NCI-H524 treated with DMSO at 0.1 percent for 48 hours (cell line): ENCODE measurements at regions not wholly inside any gene's neighbourhood (a gene's known extent, or its start where the extent isn't known, plus 50 kb on each side); places are given as distances from the start of the nearest gene placed in this dataset.

Experiments used
- DNase-seq: peaks from one replicate; lab custom pipeline; 2025; lab: John Stamatoyannopoulos, UW

DNA sequence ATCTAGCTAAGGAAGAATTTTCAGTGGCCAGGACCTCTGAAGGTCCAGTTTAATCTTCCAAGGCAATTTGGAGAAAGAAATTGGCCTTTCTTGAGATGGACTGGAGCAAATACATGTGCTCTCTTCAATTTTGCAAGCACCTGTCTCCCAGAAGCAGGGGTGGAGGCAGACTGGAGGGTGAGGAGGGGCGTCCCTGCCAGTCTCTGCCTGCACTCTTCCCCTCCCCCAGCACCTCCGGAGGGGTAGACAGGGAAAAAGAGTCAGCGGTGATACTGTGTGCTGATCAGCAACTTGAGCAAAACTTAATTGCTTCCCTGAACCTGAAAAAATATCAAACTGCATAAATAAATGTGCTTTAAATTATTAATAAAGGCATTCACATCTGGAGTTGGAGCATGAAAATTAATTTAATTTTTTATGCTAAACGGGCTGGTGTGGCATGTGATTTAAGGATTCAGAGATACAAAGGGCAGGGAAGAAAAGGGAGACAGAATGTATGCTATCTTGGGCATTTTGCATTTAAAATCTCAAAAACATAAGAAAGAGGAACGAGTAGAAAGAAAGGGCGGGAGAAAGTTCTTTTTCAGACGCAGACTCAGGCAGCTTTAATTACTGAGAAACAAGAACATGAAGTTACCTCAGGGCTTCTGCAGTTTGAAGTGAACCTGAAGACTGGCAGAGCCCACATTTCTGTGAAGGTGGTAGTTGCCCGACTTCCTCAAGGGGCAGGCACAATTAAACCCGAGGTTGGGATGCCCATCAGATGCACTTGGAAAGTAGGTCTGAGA, 319.7 kb downstream of the UACA start:
- DNase-seq, result no peak

GRCh38 chr15:70442616-70443321, 320.6 kb downstream of the UACA start:
- no peak for DNase-seq

- no peak for DNase-seq
Observed at GRCh38 chr15:70442211-70442610, 321.1 kb downstream of the UACA start.

- no peak for DNase-seq
Observed at GRCh38 chr15:70440416-70441138, 322.8 kb downstream of the UACA start.

- no peak for DNase-seq
Observed at GRCh38 chr15:70439880-70440279, 323.5 kb downstream of the UACA start.

DNA sequence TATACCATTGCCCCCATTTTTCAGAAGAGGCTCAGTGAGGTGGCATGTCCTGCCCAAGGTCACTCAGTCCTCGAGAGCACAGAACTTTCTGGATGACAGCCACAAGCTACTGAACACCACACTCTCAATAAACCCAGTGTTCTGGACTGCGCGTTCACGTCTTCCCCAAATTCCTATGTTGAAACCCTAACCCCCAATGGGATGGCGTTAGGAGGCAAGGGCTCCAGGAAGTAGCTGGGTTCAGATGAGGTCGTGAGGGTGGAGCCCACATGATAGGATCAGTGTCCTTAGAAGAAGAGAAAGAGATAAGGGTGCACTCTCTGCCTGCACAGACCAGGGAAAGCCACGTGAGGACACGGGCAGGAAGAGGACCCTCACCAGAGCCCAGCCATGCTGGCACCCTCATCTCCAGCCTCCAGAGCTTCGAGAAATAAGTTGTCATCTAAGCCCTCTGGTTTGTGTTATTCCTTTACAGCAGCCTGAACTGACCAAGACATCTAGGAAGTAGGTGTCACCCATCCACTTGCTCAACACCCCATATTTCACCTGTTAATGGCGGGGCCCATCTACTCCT, 324.0 kb downstream of the UACA start:
- DNase-seq, result no peak

DNA sequence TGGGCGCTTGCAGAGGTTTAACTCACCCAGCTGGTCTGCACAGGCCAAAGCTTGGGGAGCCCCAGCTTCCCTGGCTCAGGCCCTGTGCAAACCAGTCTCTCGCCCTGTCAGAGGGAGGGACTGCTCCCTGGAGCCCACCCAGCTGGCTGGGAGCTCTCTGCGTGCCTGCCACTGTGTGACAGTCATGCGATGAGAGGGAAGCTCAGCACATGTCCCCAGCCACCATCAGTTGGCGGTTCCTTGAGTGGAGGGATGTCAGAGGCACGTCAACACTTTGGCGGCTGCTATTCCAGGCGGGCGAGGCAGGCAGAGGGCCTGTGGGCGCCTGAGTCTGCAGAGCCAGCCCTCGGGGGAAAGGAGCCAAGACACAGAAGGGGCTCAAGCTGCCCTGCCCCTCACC, 324.6 kb downstream of the UACA start:
- no peak for DNase-seq

DNA sequence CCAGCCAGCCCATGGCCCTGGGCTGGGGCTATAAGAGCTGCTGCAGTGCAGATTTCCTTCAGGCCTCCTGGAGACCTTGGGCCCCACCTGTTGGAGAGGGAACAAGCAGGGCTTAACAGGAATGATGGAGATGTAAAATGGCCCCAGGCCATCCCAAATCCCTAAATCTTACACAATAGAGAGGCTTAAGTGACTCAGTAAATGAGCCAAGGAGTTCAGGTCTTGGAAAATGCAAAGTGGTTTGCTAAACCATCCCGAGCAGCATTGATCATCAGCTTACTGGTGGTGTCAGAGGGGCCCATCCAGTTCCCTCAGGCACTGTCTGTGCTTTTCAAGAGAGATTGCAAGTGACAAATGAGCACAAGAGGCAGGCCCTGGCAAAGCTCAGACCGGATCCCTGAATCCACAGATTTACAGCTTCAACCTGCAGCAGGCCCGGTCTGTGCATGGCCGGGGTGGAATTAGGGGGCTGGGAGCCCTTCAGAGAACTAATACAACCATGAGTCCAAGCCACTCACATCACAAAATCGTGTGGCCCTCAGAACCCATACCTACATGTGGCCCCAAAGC, 325.4 kb downstream of the UACA start:
- no peak for DNase-seq

DNA sequence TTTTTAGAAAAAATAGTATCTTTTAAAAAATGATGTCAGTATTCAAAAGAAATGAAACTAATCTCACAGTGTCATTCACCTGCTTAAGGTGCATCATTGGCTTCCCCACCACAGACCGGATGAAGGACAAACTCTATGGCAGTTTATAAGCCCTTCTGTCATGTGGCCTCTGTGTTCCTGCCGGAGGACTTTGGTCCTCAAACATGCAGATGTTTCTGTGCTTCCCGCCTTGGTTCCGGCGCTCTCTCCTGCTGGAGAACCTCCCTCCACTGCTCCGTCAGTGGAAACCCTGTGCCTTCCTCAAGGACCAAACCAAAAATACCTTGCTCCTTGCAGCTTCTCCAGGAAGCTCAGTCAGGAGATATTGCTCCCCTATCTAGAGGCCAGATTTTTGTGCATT, 326.3 kb downstream of the UACA start:
- DNase-seq, result no peak

GRCh38 chr15:70436428-70436827, 326.9 kb downstream of the UACA start:
- no peak for DNase-seq

- DNase-seq, result no peak
Observed at GRCh38 chr15:70435872-70436271, 327.5 kb downstream of the UACA start.

GRCh38 chr15:70435369-70435768, 328.0 kb downstream of the UACA start:
- no peak for DNase-seq

DNA sequence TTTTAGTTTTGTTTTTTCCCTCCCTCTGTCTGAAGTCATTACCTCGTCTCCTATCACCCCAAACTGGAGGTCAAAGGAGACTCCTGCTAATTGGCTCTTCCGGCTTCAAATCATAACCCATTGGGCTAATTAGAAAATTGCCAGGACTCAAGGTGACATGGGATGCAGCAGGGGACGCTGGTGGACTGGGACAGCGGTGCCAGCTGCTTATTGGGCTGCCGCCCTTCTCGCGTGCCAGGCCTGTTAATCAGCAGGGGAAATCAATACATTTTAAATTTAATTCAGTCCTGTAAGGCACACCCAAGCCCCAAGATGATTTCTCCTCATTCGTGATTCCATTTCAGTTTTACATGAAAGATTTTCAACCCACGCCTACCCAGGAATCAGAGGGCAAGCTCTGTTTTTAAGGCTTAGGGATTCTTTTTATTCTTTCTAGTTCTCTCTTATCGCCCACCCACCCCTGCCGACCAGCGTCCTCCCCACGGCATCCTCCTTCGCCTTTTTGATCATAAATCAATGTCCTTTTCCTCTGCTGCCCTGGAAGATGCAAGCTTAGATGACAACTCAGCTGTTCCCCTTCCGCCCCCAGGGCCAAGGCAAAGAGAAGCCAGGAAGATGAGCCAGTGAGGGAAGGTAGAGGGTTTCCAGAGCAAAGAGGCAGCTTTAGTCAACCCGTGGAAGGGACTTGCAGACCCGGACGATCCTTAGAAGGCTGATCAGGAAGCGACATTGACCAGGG, 329.6 kb downstream of the UACA start:
- DNase-seq, result no peak

GRCh38 chr15:70432924-70433495, 330.3 kb downstream of the UACA start:
- DNase-seq, result no peak

- no peak for DNase-seq
Observed at GRCh38 chr15:70431854-70432253, 331.5 kb downstream of the UACA start.

GRCh38 chr15:70430069-70430468, 332.4 kb upstream of the TLE3 start:
- DNase-seq, result no peak

- no peak for DNase-seq
Observed at GRCh38 chr15:70429056-70429722, 331.5 kb upstream of the TLE3 start.

- no peak for DNase-seq
Observed at GRCh38 chr15:70428211-70428822, 330.6 kb upstream of the TLE3 start.

- no peak for DNase-seq
Observed at GRCh38 chr15:70427167-70428120, 329.7 kb upstream of the TLE3 start.
